ENCODE measurements at regions not wholly inside any gene's neighbourhood (a gene's known extent, or its start where the extent isn't known, plus 50 kb on each side); places are given as distances from the start of the nearest gene placed in this dataset.

DNA sequence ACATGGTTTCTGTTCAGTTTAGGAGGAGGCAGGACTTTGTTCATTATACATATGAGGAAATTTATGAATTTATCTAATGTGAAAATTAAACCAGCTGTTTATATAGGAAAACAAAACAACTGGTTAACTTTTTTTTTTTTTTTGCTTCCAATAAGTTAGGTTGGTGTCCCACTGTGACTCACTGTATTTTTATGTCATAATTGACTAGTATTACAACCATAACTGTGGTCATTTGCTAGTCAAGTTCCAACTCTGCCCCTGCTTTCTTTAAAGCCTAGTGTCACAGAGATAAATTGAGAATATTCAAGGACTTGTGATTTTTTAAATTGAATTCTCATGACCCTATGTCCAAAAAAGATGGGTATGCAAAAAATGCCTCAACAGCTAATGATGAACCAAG lies 227.7 kb downstream of the BCAT1 start:
- TF ChIP-seq, protein P1, sequence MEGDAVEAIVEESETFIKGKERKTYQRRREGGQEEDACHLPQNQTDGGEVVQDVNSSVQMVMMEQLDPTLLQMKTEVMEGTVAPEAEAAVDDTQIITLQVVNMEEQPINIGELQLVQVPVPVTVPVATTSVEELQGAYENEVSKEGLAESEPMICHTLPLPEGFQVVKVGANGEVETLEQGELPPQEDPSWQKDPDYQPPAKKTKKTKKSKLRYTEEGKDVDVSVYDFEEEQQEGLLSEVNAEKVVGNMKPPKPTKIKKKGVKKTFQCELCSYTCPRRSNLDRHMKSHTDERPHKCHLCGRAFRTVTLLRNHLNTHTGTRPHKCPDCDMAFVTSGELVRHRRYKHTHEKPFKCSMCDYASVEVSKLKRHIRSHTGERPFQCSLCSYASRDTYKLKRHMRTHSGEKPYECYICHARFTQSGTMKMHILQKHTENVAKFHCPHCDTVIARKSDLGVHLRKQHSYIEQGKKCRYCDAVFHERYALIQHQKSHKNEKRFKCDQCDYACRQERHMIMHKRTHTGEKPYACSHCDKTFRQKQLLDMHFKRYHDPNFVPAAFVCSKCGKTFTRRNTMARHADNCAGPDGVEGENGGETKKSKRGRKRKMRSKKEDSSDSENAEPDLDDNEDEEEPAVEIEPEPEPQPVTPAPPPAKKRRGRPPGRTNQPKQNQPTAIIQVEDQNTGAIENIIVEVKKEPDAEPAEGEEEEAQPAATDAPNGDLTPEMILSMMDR (IDR thresholded peaks at IDR 0.05), result no peak
- TF ChIP-seq EZH2 (IDR thresholded peaks at IDR 0.05; ENCODE audit: borderline replicate concordance, insufficient read depth, low read depth, low read length, poor library complexity, severe bottlenecking), result no peak
- Mint-ChIP-seq H3K27ac (no peak overlapping the region), H3K9me3 (ENCODE audit: insufficient read depth) (peaks cover 2% of the 10 kb centered on the region), H3K4me3 (no peak overlapping the region), H3K27me3 (no peaks in the 10 kb centered on the region), H3K4me1 (peaks cover 26% of the 10 kb centered on the region)
- intact Hi-C loops (cut with micrococcal nuclease), result no loop called here
- Histone ChIP-seq H3K9me3 (ENCODE audit: control extremely low read depth in 1 of 3, control insufficient read depth in 2 of 3, insufficient read depth in 1 of 3, low read length in 2 of 3) (no peaks in the 10 kb centered on the region), H3K4me3 (ENCODE audit: control extremely low read depth in 1 of 5, extremely low read depth in 1 of 5, insufficient read depth in 1 of 5, low read depth in 2 of 5, low read length in 4 of 5) (no peak overlapping the region), H3K27ac (ENCODE audit: low read length in 2 of 2) (no peak overlapping the region), H3K36me3 (replicated peaks in 1 of 2; ENCODE audit: control extremely low read depth in 1 of 2, control insufficient read depth in 1 of 2, extremely low read depth in 1 of 2, insufficient read depth in 2 of 2, low read length in 1 of 2) (no peaks in the 10 kb centered on the region), H3K9ac (ENCODE audit: low read length) (no peak overlapping the region), H3K4me1 (ENCODE audit: control insufficient read depth in 2 of 2, insufficient read depth in 2 of 2, low read length in 2 of 2) (peaks cover 7 to 10% of the 10 kb centered on the region in 2 donors), H3K4me2 (replicated peaks; ENCODE audit: low read depth, low read length, poor library complexity, severe bottlenecking) (no peak overlapping the region), H2AFZ (ENCODE audit: insufficient read depth, low read depth, low read length, poor library complexity, severe bottlenecking) (no peak overlapping the region), H4K20me1 (ENCODE audit: control insufficient read depth, insufficient read depth, low read length, poor library complexity, severe bottlenecking) (no peaks in the 10 kb centered on the region), H3K27me3 (replicated peaks in 1 of 4; ENCODE audit: control extremely low read depth in 1 of 4, control insufficient read depth in 3 of 4, insufficient read depth in 4 of 4, low read length in 3 of 4) (no peaks in the 10 kb centered on the region), H3K79me2 (ENCODE audit: control insufficient read depth, insufficient read depth, low read length) (no peaks in the 10 kb centered on the region)
- DNase-seq (no peak), ATAC-seq (ENCODE audit: low read depth) (no peak)
- ChIA-PET CTCF (interaction anchor here (0.7 to 1.3 kb wide), 2 partner anchors 9 to 34 kb away, joined by 3 to 4 read pairs; no protein-coding TSS in a partner anchor), POLR2A (no interaction called here)

DNA sequence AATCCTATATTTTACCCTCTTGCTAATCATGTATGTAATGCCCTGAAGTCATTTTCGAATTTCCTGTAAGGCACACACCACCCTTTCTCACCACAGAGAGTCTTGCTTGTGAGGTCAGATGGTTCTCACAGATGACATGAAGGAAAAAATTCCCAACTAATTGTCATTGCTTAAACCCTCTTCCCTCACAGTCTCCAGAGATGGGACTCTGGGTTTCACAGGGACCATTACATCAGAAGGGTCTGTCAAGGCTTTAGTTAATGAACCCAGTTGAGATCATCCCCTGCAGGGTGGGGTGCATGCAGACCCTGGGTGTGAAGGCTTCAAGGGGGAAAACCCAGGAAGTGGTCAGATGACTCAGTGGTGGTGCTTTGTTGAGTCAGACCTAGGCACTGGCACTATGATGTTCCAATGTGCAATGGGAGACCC lies 229.6 kb downstream of the BCAT1 start:
- Histone ChIP-seq H3K4me2 (replicated peaks; ENCODE audit: low read depth, low read length, poor library complexity, severe bottlenecking) (no peak overlapping the region), H2AFZ (ENCODE audit: insufficient read depth, low read depth, low read length, poor library complexity, severe bottlenecking) (no peak overlapping the region), H3K9ac (ENCODE audit: low read length) (no peak overlapping the region), H4K20me1 (ENCODE audit: control insufficient read depth, insufficient read depth, low read length, poor library complexity, severe bottlenecking) (no peaks in the 10 kb centered on the region), H3K79me2 (ENCODE audit: control insufficient read depth, insufficient read depth, low read length) (no peaks in the 10 kb centered on the region), H3K4me3 (ENCODE audit: control extremely low read depth in 1 of 5, extremely low read depth in 1 of 5, insufficient read depth in 1 of 5, low read depth in 2 of 5, low read length in 4 of 5) (no peak overlapping the region), H3K27ac (ENCODE audit: low read length in 2 of 2) (peak overlapping the region in 1 of 2 donors; percentile 23), H3K27me3 (replicated peaks in 1 of 4; ENCODE audit: control extremely low read depth in 1 of 4, control insufficient read depth in 3 of 4, insufficient read depth in 4 of 4, low read length in 3 of 4) (no peaks in the 10 kb centered on the region), H3K36me3 (replicated peaks in 1 of 2; ENCODE audit: control extremely low read depth in 1 of 2, control insufficient read depth in 1 of 2, extremely low read depth in 1 of 2, insufficient read depth in 2 of 2, low read length in 1 of 2) (no peaks in the 10 kb centered on the region), H3K9me3 (ENCODE audit: control extremely low read depth in 1 of 3, control insufficient read depth in 2 of 3, insufficient read depth in 1 of 3, low read length in 2 of 3) (no peaks in the 10 kb centered on the region), H3K4me1 (ENCODE audit: control insufficient read depth in 2 of 2, insufficient read depth in 2 of 2, low read length in 2 of 2) (peaks cover 7 to 10% of the 10 kb centered on the region in 2 donors)
- intact Hi-C loops (cut with micrococcal nuclease), result no loop called here
- H3K4me1 Mint-ChIP-seq, result peaks cover 16% of the 10 kb centered on the region
- CTCF ChIA-PET, result interaction anchor here (0.6 kb wide), 1 partner anchor 24 kb away, joined by 3 read pairs; no protein-coding TSS in a partner anchor
- H3K27ac Mint-ChIP-seq, result no peak overlapping the region
- DNase-seq (no peak), ATAC-seq (ENCODE audit: low read depth) (peak; percentile 81)
- TF ChIP-seq, protein P1 (IDR thresholded peaks at IDR 0.05), result no peak
- TF ChIP-seq EZH2 (IDR thresholded peaks at IDR 0.05; ENCODE audit: borderline replicate concordance, insufficient read depth, low read depth, low read length, poor library complexity, severe bottlenecking), result no peak
- peak overlapping the region; percentile 30 for H3K4me3 Mint-ChIP-seq
- H3K27me3 Mint-ChIP-seq, result no peaks in the 10 kb centered on the region
- H3K9me3 Mint-ChIP-seq (ENCODE audit: insufficient read depth), result peaks cover 2% of the 10 kb centered on the region
- no CpG with 5 or more reads among the region's 1 CpG for WGBS (ENCODE audit: insufficient coverage)
- POLR2A ChIA-PET, result no interaction called here
